HG03095 (cell line): ENCODE measurements at regions not wholly inside any gene's neighbourhood (a gene's known extent, or its start where the extent isn't known, plus 50 kb on each side); places are given as distances from the start of the nearest gene placed in this dataset.

Experiments
- ATAC-seq: cut with Tn5 transposase; IDR thresholded peaks from one replicate; pipeline ENCODE4 v1.9.1; 2021; ENCODE audit warnings: moderate library complexity; ENCODE audit not compliant: unreplicated experiment

- ATAC-seq: no peak
Measured at GRCh38 chr9:1647776-1648175, 367.4 kb upstream of the SMARCA2 start.

GRCh38 chr9:1653282-1653681 lies 361.9 kb upstream of the SMARCA2 start:
- ATAC-seq: no peak

DNA sequence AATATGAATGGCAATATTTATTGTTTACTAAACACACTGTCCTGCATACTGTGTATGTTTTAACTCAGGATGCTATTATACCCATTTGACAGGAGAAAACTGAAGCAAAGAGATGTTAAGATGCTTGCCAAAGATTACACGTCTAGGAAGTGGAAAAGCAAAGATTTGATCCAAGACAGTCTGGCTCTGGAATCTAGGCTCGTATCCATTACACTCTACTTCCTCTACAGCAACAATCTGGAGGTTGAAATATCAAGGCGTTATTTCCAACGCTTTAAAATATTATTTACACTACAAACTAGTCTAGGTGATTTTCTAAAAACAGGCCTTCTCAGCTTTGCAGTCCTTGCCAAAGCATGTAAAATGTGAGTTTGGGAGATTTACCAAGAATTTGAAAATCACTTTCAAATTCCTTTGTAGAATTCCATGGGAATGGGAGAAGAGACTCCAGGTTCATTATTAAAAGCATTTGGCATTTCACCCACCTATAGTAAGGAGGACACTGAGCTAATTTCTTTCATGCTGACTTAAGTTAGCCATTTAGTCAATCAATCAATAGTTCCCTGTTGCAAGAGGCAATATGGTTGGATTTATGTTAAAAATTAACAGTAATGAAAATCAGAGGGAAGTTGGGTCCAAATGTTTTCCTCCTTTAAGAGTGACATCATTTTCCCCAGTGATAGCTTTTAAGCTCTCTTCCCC lies 356.3 kb upstream of the SMARCA2 start:
- ATAC-seq: no peak

DNA sequence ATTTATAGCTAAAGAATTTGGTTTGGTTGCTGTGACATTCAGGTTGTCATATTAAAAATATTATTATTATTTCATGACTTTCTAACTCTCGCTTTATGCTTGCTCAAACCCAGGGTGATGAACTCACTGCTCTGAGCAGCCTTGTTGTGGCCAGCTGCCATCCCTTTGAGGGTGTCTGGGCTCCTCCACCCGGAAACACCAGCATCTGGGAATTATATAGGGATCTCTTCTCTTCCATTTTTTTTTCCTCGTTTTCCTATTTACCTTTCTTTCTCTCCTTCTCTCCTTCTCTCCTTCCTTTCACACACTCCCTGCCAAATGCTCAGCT lies 355.8 kb upstream of the SMARCA2 start:
- ATAC-seq: no peak

DNA sequence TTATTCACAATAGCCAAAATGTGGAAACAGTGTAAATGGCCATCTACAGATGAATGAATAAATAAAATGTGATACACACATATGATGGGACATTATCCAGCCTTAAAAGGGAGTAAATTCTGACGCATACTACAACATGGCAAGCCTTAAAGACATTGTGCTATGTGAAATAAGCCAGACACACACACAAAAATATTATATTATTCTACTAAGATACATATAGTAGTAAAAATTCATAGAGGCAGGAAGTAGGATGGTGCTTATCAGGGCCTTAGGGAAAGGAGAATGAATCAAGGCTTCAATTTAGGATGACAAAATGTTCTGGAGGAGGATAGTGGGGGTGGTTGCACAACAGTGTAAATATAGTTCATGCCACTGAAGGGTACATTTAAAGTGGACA lies 346.7 kb upstream of the SMARCA2 start:
- no peak for ATAC-seq

- ATAC-seq: no peak
Measured at GRCh38 chr9:1673300-1673699, 341.8 kb upstream of the SMARCA2 start.

DNA sequence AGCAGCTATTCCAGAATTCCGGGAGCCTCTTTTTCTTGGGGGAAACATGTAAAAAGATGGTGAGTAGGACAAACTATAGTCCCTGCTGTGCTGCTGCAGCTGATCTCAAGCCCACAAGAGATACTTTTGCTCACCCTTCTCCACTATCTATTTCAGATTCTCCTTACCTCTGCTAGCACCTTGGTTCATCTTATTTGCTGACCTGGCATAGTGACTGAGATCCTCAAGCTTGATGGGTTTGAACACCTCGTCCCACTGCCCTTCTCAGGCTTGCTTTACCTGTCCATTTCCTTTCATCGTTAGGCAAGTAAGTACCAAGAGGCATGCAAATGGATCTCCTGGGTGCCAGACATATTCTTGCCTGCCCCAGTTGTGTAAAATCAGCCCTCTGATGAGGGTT lies 338.4 kb upstream of the SMARCA2 start:
- ATAC-seq: no peak

- ATAC-seq: no peak
Measured at GRCh38 chr9:1683951-1684350, 331.2 kb upstream of the SMARCA2 start.

GRCh38 chr9:1698991-1699390 lies 316.2 kb upstream of the SMARCA2 start:
- no peak for ATAC-seq

DNA sequence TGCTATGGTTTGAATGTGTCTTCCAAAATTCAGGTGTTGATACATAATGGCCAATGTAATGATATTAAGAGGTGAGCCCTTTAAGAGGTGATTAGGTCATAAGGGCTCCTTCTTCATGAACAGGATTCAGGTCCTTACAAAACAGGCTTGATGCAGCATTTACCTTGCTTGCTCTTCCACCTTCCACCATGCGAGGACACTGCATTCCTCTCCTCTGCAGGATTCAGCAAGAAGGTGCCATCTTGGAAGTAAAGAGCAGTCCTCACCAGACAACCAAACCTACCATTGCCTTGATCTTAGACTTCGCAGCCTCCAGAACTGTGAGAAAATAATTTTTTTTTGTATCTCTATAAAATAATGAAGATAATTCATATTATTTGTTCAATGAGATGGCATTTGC lies 314.0 kb upstream of the SMARCA2 start:
- ATAC-seq: no peak

DNA sequence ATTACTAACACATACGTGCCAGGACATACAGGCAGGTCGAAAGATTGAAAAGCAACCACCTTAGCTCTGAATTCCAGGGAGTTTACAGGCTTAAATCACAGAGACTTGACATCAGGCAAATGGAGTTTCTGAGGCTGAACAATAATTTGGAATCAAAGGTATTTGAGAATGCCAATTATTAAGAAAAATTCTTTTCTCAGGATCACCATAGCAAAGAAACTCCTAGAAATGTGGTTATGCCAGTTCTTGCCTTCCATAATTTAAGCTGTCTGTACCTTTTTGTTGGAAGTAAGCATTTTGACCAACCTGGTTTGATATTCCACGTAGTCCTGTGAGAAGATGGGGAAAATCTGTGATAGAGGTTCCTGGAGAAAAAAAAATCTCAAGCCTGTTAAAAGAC lies 312.4 kb upstream of the SMARCA2 start:
- ATAC-seq: no peak

GRCh38 chr9:1707291-1707690 lies 307.9 kb upstream of the SMARCA2 start:
- no peak for ATAC-seq

GRCh38 chr9:1708219-1708618 lies 306.9 kb upstream of the SMARCA2 start:
- no peak for ATAC-seq

DNA sequence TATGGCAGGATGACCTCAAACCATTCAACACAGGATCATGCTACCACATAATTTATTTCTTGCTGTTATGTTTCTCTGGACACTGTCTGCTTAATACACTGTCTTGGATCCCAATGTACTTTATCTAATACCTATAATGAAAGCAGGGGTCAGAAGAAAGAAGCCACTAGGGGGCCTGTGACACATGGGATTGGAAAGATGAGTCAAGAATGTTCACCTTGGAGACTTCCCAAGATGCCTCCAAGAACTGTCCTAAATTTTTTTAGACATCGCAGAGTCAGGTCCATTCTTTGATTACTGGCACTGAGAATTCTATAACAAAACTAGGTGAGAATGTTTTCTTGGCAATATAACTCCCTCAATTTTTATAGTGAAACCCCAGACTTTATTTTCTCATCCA lies 305.8 kb upstream of the SMARCA2 start:
- no peak for ATAC-seq

GRCh38 chr9:1712861-1713450 lies 302.2 kb upstream of the SMARCA2 start:
- no peak for ATAC-seq

GRCh38 chr9:1713841-1714240 lies 301.3 kb upstream of the SMARCA2 start:
- no peak for ATAC-seq

- no peak for ATAC-seq
Measured at GRCh38 chr9:1717882-1718281, 297.3 kb upstream of the SMARCA2 start.

DNA sequence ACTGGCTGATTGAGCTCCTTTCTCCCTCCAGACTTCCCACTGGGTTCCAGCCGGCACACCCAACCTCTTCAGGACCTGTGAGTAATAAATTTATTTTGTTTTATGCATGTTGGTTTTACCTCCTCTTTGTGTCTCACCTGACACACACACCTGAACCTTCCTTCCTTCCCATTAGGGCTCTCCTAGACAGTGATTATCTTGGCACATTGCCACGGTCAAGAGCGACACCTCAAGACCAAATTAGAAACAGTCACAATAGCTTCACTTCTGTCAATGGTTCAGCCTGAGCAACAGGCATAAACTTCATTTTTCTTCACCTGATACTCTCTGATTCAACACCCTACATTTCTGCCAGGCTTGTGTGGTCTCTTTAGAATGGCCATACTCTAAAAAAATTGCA lies 296.3 kb upstream of the SMARCA2 start:
- ATAC-seq: no peak

DNA sequence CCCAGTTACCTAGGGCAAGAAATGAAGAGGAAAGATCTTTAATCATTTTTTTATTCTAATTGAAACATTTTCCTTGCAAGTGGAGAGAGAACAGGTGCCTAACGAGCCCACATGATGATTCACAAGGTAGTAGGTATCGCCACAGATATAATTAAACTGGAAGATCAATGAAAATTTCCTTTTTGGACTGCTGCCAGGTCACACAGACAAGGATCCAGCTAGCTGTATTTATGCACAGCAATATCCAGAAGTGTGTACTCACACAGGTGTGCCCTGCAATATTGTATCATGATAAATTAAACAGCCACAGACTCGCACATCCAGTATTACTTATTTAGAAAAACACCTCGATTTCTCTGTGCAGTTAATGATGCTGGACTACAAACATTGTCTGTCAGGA lies 294.0 kb upstream of the SMARCA2 start:
- no peak for ATAC-seq

DNA sequence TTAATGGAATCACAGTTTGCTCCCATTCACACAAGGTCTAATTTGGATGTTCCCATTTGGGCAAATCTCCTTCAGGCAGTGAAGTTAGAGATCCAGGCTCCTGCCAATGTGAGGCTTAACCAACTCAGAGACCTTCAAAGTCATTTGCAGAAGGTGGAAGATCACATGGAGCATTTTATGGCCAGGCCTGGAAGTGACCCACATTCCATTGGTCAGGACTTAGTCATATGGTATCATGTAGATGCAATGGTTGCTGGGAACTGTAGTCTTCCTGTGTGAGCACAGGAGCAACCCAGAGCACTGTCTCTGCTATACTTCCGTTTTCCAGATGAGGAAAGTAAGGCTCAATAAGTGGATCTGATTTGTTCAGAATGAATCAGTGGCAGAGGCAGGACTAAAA lies 292.7 kb upstream of the SMARCA2 start:
- no peak for ATAC-seq

GRCh38 chr9:1723522-1724015 lies 291.6 kb upstream of the SMARCA2 start:
- no peak for ATAC-seq

- ATAC-seq: no peak
Measured at GRCh38 chr9:1726993-1727759, 288.0 kb upstream of the SMARCA2 start.
